ENCODE measurements at regions not wholly inside any gene's neighbourhood (a gene's known extent, or its start where the extent isn't known, plus 50 kb on each side); places are given as distances from the start of the nearest gene placed in this dataset.

GRCh38 chr13:80012251-80012650 is 328.7 kb downstream of the SPRY2 start:
- ChIA-PET POLR2A (ENCODE audit: low non-redundant PET) (no interaction called here), CTCF (no interaction called here)
- intact Hi-C loops (cut with micrococcal nuclease; ENCODE audit: unreplicated experiment), result no loop called here

GRCh38 chr13:80011448-80012212 is 329.3 kb downstream of the SPRY2 start:
- H3K9me3 ChIP-seq (ENCODE audit: low read depth, low read length, poor library complexity, severe bottlenecking), result no peaks in the 10 kb centered on the region
- ChIA-PET POLR2A (ENCODE audit: low non-redundant PET) (no interaction called here), CTCF (no interaction called here)
- intact Hi-C loops (cut with micrococcal nuclease; ENCODE audit: unreplicated experiment), result no loop called here
- TF ChIP-seq EZH2 (IDR thresholded peaks at IDR 0.05; ENCODE audit: borderline replicate concordance, low read depth, low read length, poor library complexity, severe bottlenecking), result no peak
- TF ChIP-seq CTCF (conservative IDR thresholded peaks at IDR 0.05; ENCODE audit: low read depth, low read length), result no peak
- H3K27me3 ChIP-seq (replicated peaks; ENCODE audit: insufficient read depth, low read depth, low read length, poor library complexity), result no peaks in the 10 kb centered on the region
- no peaks in the 10 kb centered on the region for H3K4me1 ChIP-seq (ENCODE audit: insufficient read depth, low read length, poor library complexity, severe bottlenecking)
- no TSS peak for BruUV-seq (replicated peaks)
- H3K4me3 ChIP-seq (ENCODE audit: low read depth, low read length, poor library complexity, severe bottlenecking), result no peak overlapping the region
- H3K27ac ChIP-seq (ENCODE audit: low read depth, low read length, poor library complexity, severe bottlenecking), result no peak overlapping the region
- H3K36me3 ChIP-seq (ENCODE audit: insufficient read depth, low read length, poor library complexity, severe bottlenecking), result no peaks in the 10 kb centered on the region
- no peak for DNase-seq (ENCODE audit: low spot score)

More at GRCh38 chr13:80012251-80012650, 328.7 kb downstream of the SPRY2 start:
- DNase-seq (ENCODE audit: low spot score), result no peak
- no peaks in the 10 kb centered on the region for H3K36me3 ChIP-seq (ENCODE audit: insufficient read depth, low read length, poor library complexity, severe bottlenecking)
- no peak overlapping the region for H3K27ac ChIP-seq (ENCODE audit: low read depth, low read length, poor library complexity, severe bottlenecking)
- BruUV-seq (replicated peaks), result no TSS peak
- no peaks in the 10 kb centered on the region for H3K27me3 ChIP-seq (replicated peaks; ENCODE audit: insufficient read depth, low read depth, low read length, poor library complexity)
- no peak overlapping the region for H3K4me3 ChIP-seq (ENCODE audit: low read depth, low read length, poor library complexity, severe bottlenecking)
- no peaks in the 10 kb centered on the region for H3K4me1 ChIP-seq (ENCODE audit: insufficient read depth, low read length, poor library complexity, severe bottlenecking)
- H3K9me3 ChIP-seq (ENCODE audit: low read depth, low read length, poor library complexity, severe bottlenecking), result no peaks in the 10 kb centered on the region
- TF ChIP-seq CTCF (conservative IDR thresholded peaks at IDR 0.05; ENCODE audit: low read depth, low read length) (no peak), EZH2 (IDR thresholded peaks at IDR 0.05; ENCODE audit: borderline replicate concordance, low read depth, low read length, poor library complexity, severe bottlenecking) (no peak)

- Histone ChIP-seq H3K27ac (ENCODE audit: low read depth, low read length, poor library complexity, severe bottlenecking) (no peak overlapping the region), H3K36me3 (ENCODE audit: insufficient read depth, low read length, poor library complexity, severe bottlenecking) (no peaks in the 10 kb centered on the region), H3K9me3 (ENCODE audit: low read depth, low read length, poor library complexity, severe bottlenecking) (no peaks in the 10 kb centered on the region), H3K4me3 (ENCODE audit: low read depth, low read length, poor library complexity, severe bottlenecking) (no peak overlapping the region), H3K27me3 (replicated peaks; ENCODE audit: insufficient read depth, low read depth, low read length, poor library complexity) (no peaks in the 10 kb centered on the region), H3K4me1 (ENCODE audit: insufficient read depth, low read length, poor library complexity, severe bottlenecking) (no peaks in the 10 kb centered on the region)
- intact Hi-C loops (cut with micrococcal nuclease; ENCODE audit: unreplicated experiment), result no loop called here
- ChIA-PET POLR2A (ENCODE audit: low non-redundant PET) (no interaction called here), CTCF (no interaction called here)
- DNase-seq (ENCODE audit: low spot score), result no peak
- TF ChIP-seq EZH2 (IDR thresholded peaks at IDR 0.05; ENCODE audit: borderline replicate concordance, low read depth, low read length, poor library complexity, severe bottlenecking) (no peak), CTCF (conservative IDR thresholded peaks at IDR 0.05; ENCODE audit: low read depth, low read length) (no peak)
- BruUV-seq (replicated peaks), result no TSS peak
These were observed 330.1 kb downstream of the SPRY2 start for GRCh38 chr13:80010846-80011245.
